ENCODE measurements at regions not wholly inside any gene's neighbourhood (a gene's known extent, or its start where the extent isn't known, plus 50 kb on each side); places are given as distances from the start of the nearest gene placed in this dataset.

DNA sequence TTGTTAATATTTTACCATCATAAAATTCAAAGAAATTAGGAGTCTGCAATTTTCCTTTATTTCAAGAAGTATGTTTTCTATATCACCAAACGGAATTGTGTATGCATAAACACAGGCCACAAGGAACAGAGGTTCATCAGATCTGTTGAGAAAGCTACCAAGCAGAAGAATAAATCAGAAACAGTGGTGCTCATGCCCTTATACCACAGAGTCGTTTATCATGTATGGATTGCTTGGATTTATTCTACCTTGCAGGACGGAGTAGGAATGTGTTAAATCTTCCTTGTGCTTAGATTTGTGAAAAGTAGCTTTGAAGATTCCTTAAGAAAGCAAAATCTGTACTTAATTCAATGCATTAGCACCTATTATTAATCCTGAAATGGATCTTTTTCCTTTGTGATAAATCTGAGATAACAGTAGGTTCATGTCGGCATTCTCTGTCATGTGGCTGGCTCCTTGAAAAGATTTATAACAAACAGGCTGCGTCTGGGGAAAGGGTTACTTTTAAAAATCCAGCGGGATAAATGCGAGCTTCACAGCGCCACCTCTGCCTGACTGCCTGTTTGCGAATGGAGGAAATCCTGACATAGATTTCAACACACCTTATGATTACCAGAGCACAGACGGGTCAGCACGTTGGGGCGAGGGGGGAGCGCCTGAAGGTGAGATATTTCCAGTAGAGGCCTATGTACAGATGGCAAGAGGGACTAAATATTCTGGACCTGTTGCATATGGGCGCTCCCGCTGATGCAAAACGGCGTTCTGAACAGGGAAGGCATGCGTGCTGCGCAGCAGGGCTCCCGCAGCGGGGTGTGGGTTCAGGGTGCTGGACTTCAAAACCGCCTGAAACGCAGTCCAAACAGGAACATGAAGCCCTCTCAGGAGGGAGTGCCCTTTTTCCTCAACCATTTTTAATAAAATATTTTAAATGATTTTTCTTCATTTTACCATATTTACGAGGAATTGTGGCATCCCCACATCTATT, 445.5 kb upstream of the SGCG start:
- TF ChIP-seq, protein P1, sequence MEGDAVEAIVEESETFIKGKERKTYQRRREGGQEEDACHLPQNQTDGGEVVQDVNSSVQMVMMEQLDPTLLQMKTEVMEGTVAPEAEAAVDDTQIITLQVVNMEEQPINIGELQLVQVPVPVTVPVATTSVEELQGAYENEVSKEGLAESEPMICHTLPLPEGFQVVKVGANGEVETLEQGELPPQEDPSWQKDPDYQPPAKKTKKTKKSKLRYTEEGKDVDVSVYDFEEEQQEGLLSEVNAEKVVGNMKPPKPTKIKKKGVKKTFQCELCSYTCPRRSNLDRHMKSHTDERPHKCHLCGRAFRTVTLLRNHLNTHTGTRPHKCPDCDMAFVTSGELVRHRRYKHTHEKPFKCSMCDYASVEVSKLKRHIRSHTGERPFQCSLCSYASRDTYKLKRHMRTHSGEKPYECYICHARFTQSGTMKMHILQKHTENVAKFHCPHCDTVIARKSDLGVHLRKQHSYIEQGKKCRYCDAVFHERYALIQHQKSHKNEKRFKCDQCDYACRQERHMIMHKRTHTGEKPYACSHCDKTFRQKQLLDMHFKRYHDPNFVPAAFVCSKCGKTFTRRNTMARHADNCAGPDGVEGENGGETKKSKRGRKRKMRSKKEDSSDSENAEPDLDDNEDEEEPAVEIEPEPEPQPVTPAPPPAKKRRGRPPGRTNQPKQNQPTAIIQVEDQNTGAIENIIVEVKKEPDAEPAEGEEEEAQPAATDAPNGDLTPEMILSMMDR (IDR thresholded peaks at IDR 0.05), result no peak
- no peak for TF ChIP-seq POLR2A (IDR thresholded peaks at IDR 0.05)

Measured in lower leg skin (tissue), 3 donors.